Panc1 (cell line): ENCODE measurements at regions not wholly inside any gene's neighbourhood (a gene's known extent, or its start where the extent isn't known, plus 50 kb on each side); places are given as distances from the start of the nearest gene placed in this dataset.

Experiments
- ATAC-seq: fragments of 200-7000 bp; cut with Tn5 transposase; 2 replicates; pipeline ENCODE4 v1.9.1; 2020; ENCODE audit warnings: mild to moderate bottlenecking, moderate library complexity
- BruUV-seq: library from RNA; stranded (reverse); fragments of 400-500 nt; replicated peaks from 2 replicates; lab custom pipeline; 2021; lab: Mats Ljungman, UMichigan
- CTCF ChIA-PET: fragments of 300-600 bp; sonication (Branson Sonifier 250); formaldehyde crosslinking; loops from one replicate; lab custom pipeline; 2022; ENCODE audit warnings: antibody characterized with exemption; lab: Charles Lee
- POLR2A ChIA-PET: fragments of 300-600 bp; sonication (Branson Sonifier 250); formaldehyde crosslinking; loops from one replicate; lab custom pipeline; 2022; ENCODE audit warnings: antibody characterized with exemption; lab: Charles Lee
- DNase-seq: peaks from one replicate; pipeline ENCODE4 v3.0.0-alpha.2; 2010; ENCODE audit warnings: low read depth, low spot score
- H3K27ac ChIP-seq: 2 replicates; pipeline ENCODE4 v1.5.1; 2011; ENCODE audit warnings: mild to moderate bottlenecking, low read length, inconsistent platforms
- H3K27me3 ChIP-seq: fragments of 200-500 bp; sonication (Bioruptor generic); 2 replicates; pipeline ENCODE4 v1.6.0; 2014; ENCODE audit warnings: low read length, inconsistent platforms; ENCODE audit not compliant: control insufficient read depth, insufficient read depth
- H3K36me3 ChIP-seq: fragments of 200-500 bp; sonication (Bioruptor generic); 2 replicates; pipeline ENCODE4 v1.5.1; 2014; ENCODE audit warnings: inconsistent platforms, mild to moderate bottlenecking, low read length, moderate library complexity; ENCODE audit not compliant: control insufficient read depth, insufficient read depth
- H3K4me1 ChIP-seq: 2 replicates; pipeline ENCODE4 v1.5.1; 2011; ENCODE audit warnings: inconsistent platforms, mild to moderate bottlenecking, low read length, moderate library complexity; ENCODE audit not compliant: control insufficient read depth, insufficient read depth
- H3K4me3 ChIP-seq, 2 experiments: 2 replicates each; pipeline ENCODE4 v1.5.1; 2011 to 2012; ENCODE audit warnings: low read depth in 2 of 2, low read length in 2 of 2, mild to moderate bottlenecking in 2 of 2, inconsistent platforms in 1 of 2, moderate library complexity in 1 of 2
- H3K9me3 ChIP-seq: fragments of 200-500 bp; sonication (Bioruptor generic); 2 replicates; pipeline ENCODE4 v1.5.1; 2014; ENCODE audit warnings: low read depth, mild to moderate bottlenecking, inconsistent platforms, low read length, moderate library complexity; ENCODE audit not compliant: control insufficient read depth, insufficient read depth
- POLR2AphosphoS5 ChIP-seq: IDR thresholded peaks from 2 replicates; pipeline ENCODE4 v1.6.1; 2012; ENCODE audit warnings: mild to moderate bottlenecking, low read depth, low read length, moderate library complexity
- REST ChIP-seq, 2 experiments: IDR thresholded peaks; 2 replicates each; pipeline ENCODE4 v1.6.1; 2011 to 2012; ENCODE audit warnings: low read depth in 2 of 2, control low read depth in 1 of 2, low read length in 1 of 2, mild to moderate bottlenecking in 1 of 2, moderate library complexity in 1 of 2; ENCODE audit not compliant: insufficient read depth in 1 of 2
- SIN3A ChIP-seq: IDR thresholded peaks from 2 replicates; pipeline ENCODE4 v1.6.1; 2012; ENCODE audit warnings: low read depth, mild to moderate bottlenecking, low read length, moderate library complexity, borderline replicate concordance; ENCODE audit not compliant: insufficient read depth
- TCF7L2 ChIP-seq: IDR thresholded peaks from 2 replicates; pipeline ENCODE4 v1.6.1; 2011; ENCODE audit warnings: mild to moderate bottlenecking, low read depth, low read length, inconsistent platforms
- in situ Hi-C: cut with HindIII; loops from 2 replicates; pipeline ENCODE4 v1.10.0; 2016; ENCODE audit warnings: low sequenced_read_pairs, low pct_unique_long_range_greater_than_20kb
- intact Hi-C: fragments of 100-400 bp; cut with micrococcal nuclease; formaldehyde crosslinking; loops from one replicate; pipeline ENCODE4 v1.10.0; 2022; ENCODE audit not compliant: unreplicated experiment
- TF ChIP-seq, protein P1 (sequence below): fragments of 450-650 bp; IDR thresholded peaks from 2 replicates; pipeline ENCODE4 v1.5.1; 2017; ENCODE audit warnings: mild to moderate bottlenecking

- H3K27me3 ChIP-seq: no peaks in the 10 kb centered on the region
- ATAC-seq: no peak
- ChIA-PET CTCF (no interaction called here), POLR2A (no interaction called here)
- H3K9me3 ChIP-seq: no peaks in the 10 kb centered on the region
- intact Hi-C loops: no loop called here
- no peaks in the 10 kb centered on the region for H3K4me1 ChIP-seq
- BruUV-seq: no TSS peak
- TF ChIP-seq REST (IDR thresholded peaks at IDR 0.05; ENCODE audit: insufficient read depth in 1 of 2, low read depth in 2 of 2, low read length in 1 of 2) (no peak), TCF7L2 (no peak), POLR2AphosphoS5 (no peak), SIN3A (no peak)
- TF ChIP-seq, protein P1, sequence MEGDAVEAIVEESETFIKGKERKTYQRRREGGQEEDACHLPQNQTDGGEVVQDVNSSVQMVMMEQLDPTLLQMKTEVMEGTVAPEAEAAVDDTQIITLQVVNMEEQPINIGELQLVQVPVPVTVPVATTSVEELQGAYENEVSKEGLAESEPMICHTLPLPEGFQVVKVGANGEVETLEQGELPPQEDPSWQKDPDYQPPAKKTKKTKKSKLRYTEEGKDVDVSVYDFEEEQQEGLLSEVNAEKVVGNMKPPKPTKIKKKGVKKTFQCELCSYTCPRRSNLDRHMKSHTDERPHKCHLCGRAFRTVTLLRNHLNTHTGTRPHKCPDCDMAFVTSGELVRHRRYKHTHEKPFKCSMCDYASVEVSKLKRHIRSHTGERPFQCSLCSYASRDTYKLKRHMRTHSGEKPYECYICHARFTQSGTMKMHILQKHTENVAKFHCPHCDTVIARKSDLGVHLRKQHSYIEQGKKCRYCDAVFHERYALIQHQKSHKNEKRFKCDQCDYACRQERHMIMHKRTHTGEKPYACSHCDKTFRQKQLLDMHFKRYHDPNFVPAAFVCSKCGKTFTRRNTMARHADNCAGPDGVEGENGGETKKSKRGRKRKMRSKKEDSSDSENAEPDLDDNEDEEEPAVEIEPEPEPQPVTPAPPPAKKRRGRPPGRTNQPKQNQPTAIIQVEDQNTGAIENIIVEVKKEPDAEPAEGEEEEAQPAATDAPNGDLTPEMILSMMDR: no peak
- no peak for DNase-seq
- H3K4me3 ChIP-seq: no peak overlapping the region
- H3K36me3 ChIP-seq: no peaks in the 10 kb centered on the region
- H3K27ac ChIP-seq: no peak overlapping the region
- in situ Hi-C loops: no loop called here
Observed at GRCh38 chr12:47585507-47585906, 120.3 kb downstream of the RPAP3 start.

GRCh38 chr12:47578836-47579235, 127.0 kb downstream of the RPAP3 start:
- ChIA-PET CTCF (no interaction called here), POLR2A (no interaction called here)
- intact Hi-C loops: no loop called here
- DNase-seq (no peak), ATAC-seq (no peak)
- Histone ChIP-seq H3K4me1 (no peaks in the 10 kb centered on the region), H3K36me3 (no peaks in the 10 kb centered on the region), H3K27me3 (no peaks in the 10 kb centered on the region), H3K9me3 (no peaks in the 10 kb centered on the region), H3K4me3 (no peak overlapping the region), H3K27ac (no peak overlapping the region)
- TF ChIP-seq TCF7L2 (no peak), POLR2AphosphoS5 (no peak), REST (IDR thresholded peaks at IDR 0.05; ENCODE audit: insufficient read depth in 1 of 2, low read depth in 2 of 2, low read length in 1 of 2) (no peak), SIN3A (no peak)
- TF ChIP-seq, protein P1: no peak
- BruUV-seq: no TSS peak
- in situ Hi-C loops: no loop called here
